22Rv1 (cell line): ENCODE measurements at regions not wholly inside any gene's neighbourhood (a gene's known extent, or its start where the extent isn't known, plus 50 kb on each side); places are given as distances from the start of the nearest gene placed in this dataset.

Experiments
- H3K27ac ChIP-seq: fragments of 450-650 bp; 2 replicates; pipeline ENCODE4 v1.5.1; 2017
- ZFX ChIP-seq: fragments of 450-650 bp; IDR thresholded peaks from 2 replicates; pipeline ENCODE4 v1.6.1; 2017; ENCODE audit warnings: antibody characterized with exemption, borderline replicate concordance
- TF ChIP-seq, protein P1 (sequence below): fragments of 450-650 bp; IDR thresholded peaks from 2 replicates; pipeline ENCODE4 v1.5.1; 2017; ENCODE audit warnings: mild to moderate bottlenecking

DNA sequence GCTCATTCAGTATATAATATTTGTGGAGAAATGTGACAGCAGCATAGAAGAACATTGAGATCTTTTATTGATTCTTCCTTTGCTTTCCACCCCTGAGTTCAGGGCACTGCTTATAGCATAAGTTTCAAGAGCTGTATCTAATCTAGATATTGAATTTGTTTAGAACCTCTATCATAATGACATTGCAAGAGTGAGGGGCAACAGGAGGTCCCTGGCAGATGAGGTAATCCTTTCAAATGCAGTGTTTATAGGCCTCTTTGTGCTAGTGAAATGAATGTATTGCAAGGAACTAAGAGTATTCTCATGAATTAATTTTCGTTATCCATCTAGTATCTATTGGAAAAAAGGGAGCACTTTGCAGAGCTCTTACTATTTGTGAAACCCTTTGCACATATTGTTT lies 167.2 kb upstream of the FERD3L start:
- TF ChIP-seq ZFX: no peak
- TF ChIP-seq, protein P1, sequence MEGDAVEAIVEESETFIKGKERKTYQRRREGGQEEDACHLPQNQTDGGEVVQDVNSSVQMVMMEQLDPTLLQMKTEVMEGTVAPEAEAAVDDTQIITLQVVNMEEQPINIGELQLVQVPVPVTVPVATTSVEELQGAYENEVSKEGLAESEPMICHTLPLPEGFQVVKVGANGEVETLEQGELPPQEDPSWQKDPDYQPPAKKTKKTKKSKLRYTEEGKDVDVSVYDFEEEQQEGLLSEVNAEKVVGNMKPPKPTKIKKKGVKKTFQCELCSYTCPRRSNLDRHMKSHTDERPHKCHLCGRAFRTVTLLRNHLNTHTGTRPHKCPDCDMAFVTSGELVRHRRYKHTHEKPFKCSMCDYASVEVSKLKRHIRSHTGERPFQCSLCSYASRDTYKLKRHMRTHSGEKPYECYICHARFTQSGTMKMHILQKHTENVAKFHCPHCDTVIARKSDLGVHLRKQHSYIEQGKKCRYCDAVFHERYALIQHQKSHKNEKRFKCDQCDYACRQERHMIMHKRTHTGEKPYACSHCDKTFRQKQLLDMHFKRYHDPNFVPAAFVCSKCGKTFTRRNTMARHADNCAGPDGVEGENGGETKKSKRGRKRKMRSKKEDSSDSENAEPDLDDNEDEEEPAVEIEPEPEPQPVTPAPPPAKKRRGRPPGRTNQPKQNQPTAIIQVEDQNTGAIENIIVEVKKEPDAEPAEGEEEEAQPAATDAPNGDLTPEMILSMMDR: no peak
- H3K27ac ChIP-seq: no peak overlapping the region

- TF ChIP-seq, protein P1: no peak
- no peak for TF ChIP-seq ZFX
- H3K27ac ChIP-seq: no peak overlapping the region
These were observed 162.3 kb upstream of the FERD3L start for GRCh38 chr7:19307554-19307953.

GRCh38 chr7:19305698-19306097 lies 160.5 kb upstream of the FERD3L start:
- H3K27ac ChIP-seq: no peak overlapping the region

DNA sequence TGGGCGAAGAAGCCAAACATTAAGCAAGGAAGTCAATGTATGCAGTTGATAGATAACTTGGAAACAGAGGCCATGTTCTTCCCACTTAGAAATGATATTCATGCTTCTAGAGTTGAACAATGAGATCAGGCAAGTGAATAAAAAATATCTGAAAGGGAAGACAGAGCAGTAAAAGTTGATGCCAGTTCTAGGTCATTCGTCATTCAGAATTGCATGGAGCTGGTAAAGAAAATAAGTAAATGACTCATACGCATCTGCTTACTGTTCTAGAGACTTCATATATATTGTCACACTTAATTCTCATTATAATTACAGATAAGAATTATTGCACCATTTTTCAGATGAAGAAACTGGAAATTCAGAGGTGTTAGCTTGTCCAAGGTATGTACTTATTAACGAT lies 158.9 kb upstream of the FERD3L start:
- TF ChIP-seq, protein P1: no peak
- no peak for TF ChIP-seq ZFX
- H3K27ac ChIP-seq: no peak overlapping the region

More at GRCh38 chr7:19305698-19306097, 160.5 kb upstream of the FERD3L start:
- no peak for TF ChIP-seq ZFX
- TF ChIP-seq, protein P1: no peak

DNA sequence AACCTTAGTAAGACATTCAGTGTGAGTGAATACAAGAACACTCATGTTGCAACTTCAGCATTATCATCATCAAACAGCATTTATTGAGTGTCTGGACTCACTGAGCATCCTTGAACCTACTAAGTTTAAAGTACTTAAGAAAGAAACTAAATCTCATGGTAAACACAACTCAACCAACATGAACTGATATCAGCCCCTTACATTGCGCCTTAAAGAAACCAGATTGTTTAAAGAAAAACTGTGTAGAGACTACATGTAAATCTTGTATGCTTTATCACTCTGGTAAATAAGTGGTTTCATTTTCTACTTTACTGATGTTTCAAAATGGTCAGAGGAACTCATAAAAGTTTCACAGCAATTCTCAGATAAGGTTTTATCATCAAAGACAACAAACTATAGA lies 157.5 kb upstream of the FERD3L start:
- TF ChIP-seq, protein P1: no peak
- TF ChIP-seq ZFX: no peak
- no peak overlapping the region for H3K27ac ChIP-seq

GRCh38 chr7:19296617-19297016 lies 151.4 kb upstream of the FERD3L start:
- TF ChIP-seq ZFX: no peak
- TF ChIP-seq, protein P1: no peak
- H3K27ac ChIP-seq: no peak overlapping the region

DNA sequence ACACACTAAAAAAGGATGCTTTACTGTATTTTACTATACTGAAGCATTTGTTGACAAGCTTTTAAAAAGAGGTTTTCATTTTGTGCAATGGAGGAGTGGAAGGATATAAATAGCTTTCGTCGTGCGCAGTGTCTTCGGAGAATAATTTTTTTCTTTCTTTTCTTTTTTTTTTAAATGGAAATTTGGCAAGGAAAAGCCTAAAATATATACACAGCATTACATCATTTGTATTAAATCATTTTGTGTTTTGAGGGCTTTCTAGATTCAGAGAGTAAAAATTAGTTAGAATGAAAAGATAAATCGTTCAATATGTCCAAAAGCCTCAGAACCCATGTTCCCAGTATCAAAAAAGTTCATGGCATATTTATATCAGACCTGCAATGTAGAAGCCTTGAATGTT lies 150.2 kb upstream of the FERD3L start:
- no peak overlapping the region for H3K27ac ChIP-seq
- TF ChIP-seq ZFX: no peak

DNA sequence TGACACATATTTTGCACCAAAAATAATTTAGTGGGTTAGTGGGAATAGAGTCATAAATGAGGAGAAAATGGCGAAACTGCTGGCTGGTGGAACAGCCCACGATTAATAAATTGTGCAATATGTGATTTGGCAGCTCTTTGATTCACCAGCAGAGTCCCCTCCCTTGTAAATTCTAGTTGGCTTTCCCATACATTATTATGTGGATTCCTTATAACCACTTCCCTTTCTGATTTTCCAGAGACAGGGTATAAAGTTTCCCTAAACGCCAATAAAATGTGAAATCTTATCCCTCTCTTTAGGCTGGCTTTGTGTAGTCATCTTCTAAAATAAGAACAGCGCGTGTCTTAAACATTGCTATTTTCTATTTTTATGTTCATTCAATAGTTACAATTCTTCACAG lies 149.4 kb upstream of the FERD3L start:
- H3K27ac ChIP-seq: no peak overlapping the region
- TF ChIP-seq ZFX: no peak
- TF ChIP-seq, protein P1: no peak
